ENCODE measurements at regions not wholly inside any gene's neighbourhood (a gene's known extent, or its start where the extent isn't known, plus 50 kb on each side); places are given as distances from the start of the nearest gene placed in this dataset.

DNA sequence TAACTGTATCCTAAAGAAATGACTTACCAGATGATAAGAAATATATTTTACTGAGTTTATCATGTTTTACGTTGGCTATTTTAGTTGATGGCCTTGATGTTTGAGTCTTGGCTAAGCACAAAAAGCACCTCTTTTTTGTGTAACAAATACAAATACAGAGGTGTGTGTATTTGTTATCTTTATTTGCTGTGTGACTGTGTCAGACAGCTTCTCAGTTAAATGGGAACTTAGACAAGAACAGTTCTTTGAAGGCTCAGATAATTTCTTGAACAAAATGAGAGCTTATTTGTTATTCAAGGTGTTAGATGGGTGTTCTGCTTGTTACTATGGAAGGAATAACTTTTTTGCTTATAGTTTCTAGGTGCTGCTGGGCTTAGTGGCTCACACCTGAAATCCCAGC is 95.4 kb downstream of the RPS12 start:
- TF ChIP-seq ZFX (IDR thresholded peaks at IDR 0.05; ENCODE audit: borderline replicate concordance), result no peak
- TF ChIP-seq, protein P1, sequence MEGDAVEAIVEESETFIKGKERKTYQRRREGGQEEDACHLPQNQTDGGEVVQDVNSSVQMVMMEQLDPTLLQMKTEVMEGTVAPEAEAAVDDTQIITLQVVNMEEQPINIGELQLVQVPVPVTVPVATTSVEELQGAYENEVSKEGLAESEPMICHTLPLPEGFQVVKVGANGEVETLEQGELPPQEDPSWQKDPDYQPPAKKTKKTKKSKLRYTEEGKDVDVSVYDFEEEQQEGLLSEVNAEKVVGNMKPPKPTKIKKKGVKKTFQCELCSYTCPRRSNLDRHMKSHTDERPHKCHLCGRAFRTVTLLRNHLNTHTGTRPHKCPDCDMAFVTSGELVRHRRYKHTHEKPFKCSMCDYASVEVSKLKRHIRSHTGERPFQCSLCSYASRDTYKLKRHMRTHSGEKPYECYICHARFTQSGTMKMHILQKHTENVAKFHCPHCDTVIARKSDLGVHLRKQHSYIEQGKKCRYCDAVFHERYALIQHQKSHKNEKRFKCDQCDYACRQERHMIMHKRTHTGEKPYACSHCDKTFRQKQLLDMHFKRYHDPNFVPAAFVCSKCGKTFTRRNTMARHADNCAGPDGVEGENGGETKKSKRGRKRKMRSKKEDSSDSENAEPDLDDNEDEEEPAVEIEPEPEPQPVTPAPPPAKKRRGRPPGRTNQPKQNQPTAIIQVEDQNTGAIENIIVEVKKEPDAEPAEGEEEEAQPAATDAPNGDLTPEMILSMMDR (IDR thresholded peaks at IDR 0.05), result no peak

Measured in 22Rv1 (cell line).